ENCODE measurements at regions not wholly inside any gene's neighbourhood (a gene's known extent, or its start where the extent isn't known, plus 50 kb on each side); places are given as distances from the start of the nearest gene placed in this dataset.

DNA sequence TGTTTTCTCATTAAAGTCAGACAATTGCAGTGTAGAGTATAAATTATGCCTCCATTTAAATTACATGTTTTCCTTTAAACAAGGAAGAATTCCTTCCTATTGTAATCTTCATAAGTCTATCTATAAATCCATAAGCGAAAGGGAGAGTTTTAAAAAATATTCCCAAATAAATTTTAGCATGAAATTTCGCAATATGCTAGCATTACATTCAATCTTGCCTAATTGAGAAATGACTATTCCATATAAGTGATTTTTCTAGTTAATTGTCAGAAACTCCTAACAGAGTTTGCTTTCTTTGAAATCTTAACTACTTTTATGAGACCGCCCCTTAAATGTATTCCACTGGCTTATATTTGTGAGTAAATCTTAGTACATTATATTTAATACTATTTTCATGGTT, 133.1 kb upstream of the CRIM1 start:
- TF ChIP-seq, protein P1, sequence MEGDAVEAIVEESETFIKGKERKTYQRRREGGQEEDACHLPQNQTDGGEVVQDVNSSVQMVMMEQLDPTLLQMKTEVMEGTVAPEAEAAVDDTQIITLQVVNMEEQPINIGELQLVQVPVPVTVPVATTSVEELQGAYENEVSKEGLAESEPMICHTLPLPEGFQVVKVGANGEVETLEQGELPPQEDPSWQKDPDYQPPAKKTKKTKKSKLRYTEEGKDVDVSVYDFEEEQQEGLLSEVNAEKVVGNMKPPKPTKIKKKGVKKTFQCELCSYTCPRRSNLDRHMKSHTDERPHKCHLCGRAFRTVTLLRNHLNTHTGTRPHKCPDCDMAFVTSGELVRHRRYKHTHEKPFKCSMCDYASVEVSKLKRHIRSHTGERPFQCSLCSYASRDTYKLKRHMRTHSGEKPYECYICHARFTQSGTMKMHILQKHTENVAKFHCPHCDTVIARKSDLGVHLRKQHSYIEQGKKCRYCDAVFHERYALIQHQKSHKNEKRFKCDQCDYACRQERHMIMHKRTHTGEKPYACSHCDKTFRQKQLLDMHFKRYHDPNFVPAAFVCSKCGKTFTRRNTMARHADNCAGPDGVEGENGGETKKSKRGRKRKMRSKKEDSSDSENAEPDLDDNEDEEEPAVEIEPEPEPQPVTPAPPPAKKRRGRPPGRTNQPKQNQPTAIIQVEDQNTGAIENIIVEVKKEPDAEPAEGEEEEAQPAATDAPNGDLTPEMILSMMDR (conservative IDR thresholded peaks at IDR 0.05) = no peak
- H3K4me3 Mint-ChIP-seq = no peak overlapping the region
- H3K4me1 Mint-ChIP-seq (ENCODE audit: unreplicated experiment) = no peaks in the 10 kb centered on the region
- DNase-seq (ENCODE audit: extremely low spot score, unreplicated experiment) = no peak
- no peak overlapping the region for H3K27ac Mint-ChIP-seq
- H3K27me3 Mint-ChIP-seq = no peaks in the 10 kb centered on the region
- no peaks in the 10 kb centered on the region for H3K36me3 Mint-ChIP-seq
- no peaks in the 10 kb centered on the region for H3K9me3 Mint-ChIP-seq

GRCh38 chr2:36214691-36215090, 140.9 kb upstream of the CRIM1 start:
- Mint-ChIP-seq H3K27me3 (no peaks in the 10 kb centered on the region), H3K4me3 (no peak overlapping the region), H3K4me1 (ENCODE audit: unreplicated experiment) (peaks cover 3% of the 10 kb centered on the region), H3K9me3 (no peaks in the 10 kb centered on the region), H3K27ac (no peak overlapping the region), H3K36me3 (no peaks in the 10 kb centered on the region)
- no peak for DNase-seq (ENCODE audit: extremely low spot score, unreplicated experiment)
- TF ChIP-seq, protein P1 (conservative IDR thresholded peaks at IDR 0.05) = no peak

DNA sequence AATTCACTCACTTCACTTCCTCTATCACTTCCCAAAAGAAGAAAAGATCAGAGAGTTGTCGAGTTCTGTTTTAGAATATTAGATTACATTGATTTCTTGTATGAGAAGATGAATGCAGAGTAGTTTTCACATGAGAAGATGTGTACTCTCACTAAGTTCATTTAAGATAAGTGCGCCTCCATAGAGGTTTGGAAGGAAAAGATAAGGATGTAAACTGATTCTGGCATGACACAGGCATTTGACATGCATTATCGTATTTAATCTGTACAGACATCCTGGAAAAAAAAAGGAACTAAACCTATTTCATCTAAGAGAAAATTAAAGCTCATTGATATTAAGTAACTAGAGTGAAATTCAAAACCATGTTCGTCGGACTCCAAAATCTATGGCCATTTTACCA, 152.2 kb upstream of the CRIM1 start:
- TF ChIP-seq, protein P1 (conservative IDR thresholded peaks at IDR 0.05) = no peak
- Mint-ChIP-seq H3K4me3 (no peak overlapping the region), H3K4me1 (ENCODE audit: unreplicated experiment) (no peaks in the 10 kb centered on the region), H3K36me3 (no peaks in the 10 kb centered on the region), H3K9me3 (peaks cover 4% of the 10 kb centered on the region), H3K27me3 (no peaks in the 10 kb centered on the region), H3K27ac (no peak overlapping the region)
- DNase-seq (ENCODE audit: extremely low spot score, unreplicated experiment) = no peak

GRCh38 chr2:36197181-36197971, 158.2 kb upstream of the CRIM1 start:
- no peak for DNase-seq (ENCODE audit: extremely low spot score, unreplicated experiment)
- Mint-ChIP-seq H3K36me3 (no peaks in the 10 kb centered on the region), H3K27me3 (peaks cover 3% of the 10 kb centered on the region), H3K4me3 (no peak overlapping the region), H3K9me3 (peaks cover 4% of the 10 kb centered on the region), H3K4me1 (ENCODE audit: unreplicated experiment) (peaks cover 20% of the 10 kb centered on the region), H3K27ac (no peak overlapping the region)
- TF ChIP-seq, protein P1 (conservative IDR thresholded peaks at IDR 0.05) = no peak

DNA sequence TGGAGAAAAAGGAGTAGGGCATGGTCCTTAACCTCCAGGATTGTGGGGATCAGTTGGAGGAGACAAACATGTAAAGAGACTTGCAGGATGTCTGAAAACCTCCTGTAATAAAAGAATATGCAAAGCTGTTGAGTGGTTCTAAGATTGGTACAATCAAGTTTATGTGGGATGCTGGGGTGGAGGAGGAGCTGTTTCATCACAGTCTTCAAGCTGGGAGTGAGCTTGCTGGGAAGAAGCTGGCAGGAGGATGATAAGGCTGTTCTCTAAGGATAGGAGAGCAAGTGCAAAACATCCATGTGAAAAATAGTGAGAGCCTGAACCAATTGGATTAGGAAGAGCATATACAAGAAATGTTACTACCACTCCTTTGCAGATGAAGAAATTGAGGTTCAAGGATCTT, 161.9 kb upstream of the CRIM1 start:
- H3K36me3 Mint-ChIP-seq = no peaks in the 10 kb centered on the region
- H3K9me3 Mint-ChIP-seq = no peaks in the 10 kb centered on the region
- DNase-seq (ENCODE audit: extremely low spot score, unreplicated experiment) = no peak
- H3K4me3 Mint-ChIP-seq = no peak overlapping the region
- TF ChIP-seq, protein P1 (conservative IDR thresholded peaks at IDR 0.05) = no peak
- peaks cover 20% of the 10 kb centered on the region for H3K4me1 Mint-ChIP-seq (ENCODE audit: unreplicated experiment)
- peaks cover 6% of the 10 kb centered on the region for H3K27me3 Mint-ChIP-seq
- H3K27ac Mint-ChIP-seq = no peak overlapping the region
